IMR-90 (cell line): ENCODE measurements at regions not wholly inside any gene's neighbourhood (a gene's known extent, or its start where the extent isn't known, plus 50 kb on each side); places are given as distances from the start of the nearest gene placed in this dataset.

Experiments
- ATAC-seq: fragments of 200-7000 bp; cut with Tn5 transposase; 2 replicates; pipeline ENCODE4 v1.9.1; 2020; ENCODE audit warnings: low read depth, mild to moderate bottlenecking, moderate library complexity
- BruUV-seq: library from RNA; stranded (reverse); fragments of 400-500 nt; replicated peaks from 2 replicates; lab custom pipeline; 2021; lab: Mats Ljungman, UMichigan
- CTCF ChIA-PET: fragments of 300-600 bp; formaldehyde crosslinking; extraction: SDS; loops from one replicate; lab custom pipeline; 2021; ENCODE audit warnings: antibody characterized with exemption; lab: Yijun Ruan, JAX
- POLR2A ChIA-PET: fragments of 300-600 bp; sonication (Branson Sonifier 250); formaldehyde crosslinking; loops from one replicate; lab custom pipeline; 2022; ENCODE audit warnings: antibody characterized with exemption; ENCODE audit not compliant: unreplicated experiment; lab: Charles Lee
- DNase-seq: peaks from one replicate; pipeline ENCODE4 v3.0.0; 2013
- H2AFZ ChIP-seq: replicated peaks from 2 replicates; pipeline ENCODE3; 2013; ENCODE audit warnings: low read length, mild to moderate bottlenecking; ENCODE audit not compliant: poor library complexity
- H2AK5ac ChIP-seq: 2 replicates; pipeline ENCODE4 v1.6.1; 2013; ENCODE audit warnings: low read depth, low read length, inconsistent platforms
- H2AK9ac ChIP-seq: replicated peaks from 2 replicates; pipeline ENCODE3; 2013; ENCODE audit warnings: mild to moderate bottlenecking, low read depth, low read length, moderate library complexity; ENCODE audit not compliant: poor library complexity
- H2BK120ac ChIP-seq: 2 replicates; pipeline ENCODE4 v1.6.1; 2013; ENCODE audit warnings: low read depth, low read length, inconsistent platforms
- H2BK15ac ChIP-seq: 3 replicates; pipeline ENCODE4 v1.6.1; 2013; ENCODE audit warnings: low read depth, low read length, inconsistent platforms
- H2BK20ac ChIP-seq: 2 replicates; pipeline ENCODE4 v1.6.1; 2013; ENCODE audit warnings: low read depth, mild to moderate bottlenecking, inconsistent platforms, low read length, moderate library complexity
- H2BK5ac ChIP-seq: 2 replicates; pipeline ENCODE4 v1.6.1; 2013; ENCODE audit warnings: mild to moderate bottlenecking, low read depth, low read length, inconsistent platforms; ENCODE audit not compliant: poor library complexity, severe bottlenecking
- H3K14ac ChIP-seq: replicated peaks from 2 replicates; pipeline ENCODE4 v1.6.1; 2013; ENCODE audit warnings: low read depth, low read length, inconsistent platforms
- H3K18ac ChIP-seq: 2 replicates; pipeline ENCODE4 v1.6.1; 2013; ENCODE audit warnings: low read depth, low read length, control low read depth
- H3K23ac ChIP-seq: 2 replicates; pipeline ENCODE4 v1.6.1; 2013; ENCODE audit warnings: low read depth, low read length, inconsistent platforms
- H3K27ac ChIP-seq: 2 replicates; pipeline ENCODE4 v1.5.1; 2013; ENCODE audit warnings: mild to moderate bottlenecking, control low read depth, low read length; ENCODE audit not compliant: insufficient read depth
- H3K27me3 ChIP-seq: 2 replicates; pipeline ENCODE4 v1.6.1; 2013; ENCODE audit warnings: low read length; ENCODE audit not compliant: control insufficient read depth, insufficient read depth
- H3K36me3 ChIP-seq: 2 replicates; pipeline ENCODE4 v1.6.1; 2013; ENCODE audit warnings: low read length, mixed read lengths; ENCODE audit not compliant: control insufficient read depth, insufficient read depth
- H3K4ac ChIP-seq: 2 replicates; pipeline ENCODE4 v1.6.1; 2013; ENCODE audit warnings: low read depth, low read length, inconsistent platforms
- H3K4me1 ChIP-seq: 2 replicates; pipeline ENCODE4 v1.6.1; 2013; ENCODE audit warnings: low read length, mixed read lengths; ENCODE audit not compliant: control insufficient read depth, insufficient read depth
- H3K4me2 ChIP-seq: 2 replicates; pipeline ENCODE4 v1.6.1; 2013; ENCODE audit warnings: low read depth, mild to moderate bottlenecking, control low read depth, low read length, moderate library complexity
- H3K4me3 ChIP-seq: 2 replicates; pipeline ENCODE4 v1.5.1; 2013; ENCODE audit warnings: low read depth, mild to moderate bottlenecking, control low read depth, low read length, moderate library complexity; ENCODE audit not compliant: insufficient read depth
- H3K56ac ChIP-seq: 2 replicates; pipeline ENCODE4 v1.6.1; 2013; ENCODE audit warnings: low read length, inconsistent platforms; ENCODE audit not compliant: insufficient read depth; ENCODE audit errors: extremely low read depth
- H3K79me1 ChIP-seq, 2 experiments: 2 replicates each; pipeline ENCODE4 v1.6.1; 2013; ENCODE audit warnings: low read length in 2 of 2, inconsistent platforms in 1 of 2, low read depth in 1 of 2
- H3K9ac ChIP-seq: 2 replicates; pipeline ENCODE4 v1.6.1; 2013; ENCODE audit warnings: low read depth, low read length, control low read depth
- H3K9me1 ChIP-seq: 2 replicates; pipeline ENCODE4 v1.6.1; 2013; ENCODE audit warnings: low read length, inconsistent platforms; ENCODE audit not compliant: insufficient read depth
- H3K9me3 ChIP-seq: 2 replicates; pipeline ENCODE4 v1.6.1; 2013; ENCODE audit warnings: low read length; ENCODE audit not compliant: control insufficient read depth, insufficient read depth
- H4K20me1 ChIP-seq: 2 replicates; pipeline ENCODE4 v1.6.1; 2013; ENCODE audit warnings: low read length, inconsistent platforms; ENCODE audit not compliant: insufficient read depth
- H4K5ac ChIP-seq: 2 replicates; pipeline ENCODE4 v1.6.1; 2013; ENCODE audit warnings: mild to moderate bottlenecking, low read depth, low read length, control low read depth
- H4K8ac ChIP-seq, 2 experiments: 2 replicates each; pipeline ENCODE4 v1.6.1; 2013; ENCODE audit warnings: low read depth in 2 of 2, low read length in 2 of 2, control low read depth in 1 of 2, inconsistent platforms in 1 of 2
- H4K91ac ChIP-seq: 2 replicates; pipeline ENCODE4 v1.6.1; 2013; ENCODE audit warnings: low read depth, low read length, inconsistent platforms; ENCODE audit not compliant: insufficient read depth
- BHLHE40 ChIP-seq: fragments of 150-350 bp; IDR thresholded peaks from 2 replicates; pipeline ENCODE4 v1.6.1; 2016; ENCODE audit warnings: mild to moderate bottlenecking, low read depth, low read length
- CEBPB ChIP-seq: IDR thresholded peaks from 2 replicates; pipeline ENCODE4 v1.6.1; 2012; ENCODE audit warnings: low read depth, low read length, improper control_type of control experiment
- CHD1 ChIP-seq: IDR thresholded peaks from 2 replicates; pipeline ENCODE4 v1.6.1; 2012; ENCODE audit warnings: low read depth, low read length, improper control_type of control experiment
- FOS ChIP-seq: fragments of 150-350 bp; IDR thresholded peaks from 2 replicates; pipeline ENCODE4 v1.6.1; 2016; ENCODE audit warnings: low read depth, low read length
- MAFK ChIP-seq: IDR thresholded peaks from 2 replicates; pipeline ENCODE4 v1.6.1; 2012; ENCODE audit warnings: low read depth, low read length, improper control_type of control experiment
- MAZ ChIP-seq: IDR thresholded peaks from 2 replicates; pipeline ENCODE4 v1.6.1; 2012; ENCODE audit warnings: low read depth, mild to moderate bottlenecking, low read length, improper control_type of control experiment, moderate library complexity, borderline replicate concordance
- MXI1 ChIP-seq: IDR thresholded peaks from 2 replicates; pipeline ENCODE4 v1.6.1; 2012; ENCODE audit warnings: low read depth, mild to moderate bottlenecking, low read length, moderate library complexity, borderline replicate concordance
- NFE2L2 ChIP-seq: fragments of 150-350 bp; IDR thresholded peaks from 2 replicates; pipeline ENCODE4 v1.6.1; 2016; ENCODE audit warnings: low read depth, mild to moderate bottlenecking, low read length
- POLR2A ChIP-seq: IDR thresholded peaks from 2 replicates; pipeline ENCODE4 v1.6.1; 2012; ENCODE audit warnings: mild to moderate bottlenecking, low read depth, low read length
- RAD21 ChIP-seq: IDR thresholded peaks from 2 replicates; pipeline ENCODE4 v1.6.1; 2012; ENCODE audit warnings: low read length, improper control_type of control experiment
- RCOR1 ChIP-seq: IDR thresholded peaks from 2 replicates; pipeline ENCODE4 v1.6.1; 2012; ENCODE audit warnings: mild to moderate bottlenecking, low read length, improper control_type of control experiment; ENCODE audit not compliant: insufficient replicate concordance
- SMC3 ChIP-seq: fragments of 150-350 bp; IDR thresholded peaks from 2 replicates; pipeline ENCODE4 v1.6.1; 2016; ENCODE audit warnings: low read depth, mild to moderate bottlenecking, antibody characterized with exemption, low read length, moderate library complexity
- WGBS, 2 experiments: methylation state at CpG; one replicate each; pipeline versions ENCODE4 v1.1.5 to v1.1.7; 2013; ENCODE audit warnings: missing lambda C conversion rate in 2 of 2; ENCODE audit not compliant: insufficient read length in 1 of 2; ENCODE audit errors: extremely low coverage in 2 of 2; 5-methylcytosine and 5-hydroxymethylcytosine counted together
- dilution Hi-C: fragments of 300-500 bp; cut with HindIII; formaldehyde crosslinking; loops from one replicate; pipeline ENCODE4 v1.14.3; 2018; ENCODE audit warnings: low sequenced_read_pairs; ENCODE audit not compliant: unreplicated experiment
- in situ Hi-C: fragments of 300-500 bp; cut with MboI; formaldehyde crosslinking; loops from 3 replicates; pipeline ENCODE4 v1.14.3; 2019; ENCODE audit warnings: low sequenced_read_pairs, inconsistent platforms, mixed read lengths
- intact Hi-C: fragments of 100-400 bp; cut with micrococcal nuclease; formaldehyde crosslinking; loops from 2 replicates; pipeline ENCODE4 v1.10.0; 2022
- TF ChIP-seq, protein P1 (sequence below): fragments of 150-350 bp; IDR thresholded peaks from 2 replicates; pipeline ENCODE4 v1.6.1; 2016; ENCODE audit warnings: low read depth, mild to moderate bottlenecking, low read length, moderate library complexity, borderline replicate concordance
- TF ChIP-seq, protein P2 (sequence below): fragments of 150-350 bp; IDR thresholded peaks from 2 replicates; pipeline ENCODE4 v1.6.1; 2017; ENCODE audit warnings: mild to moderate bottlenecking, antibody characterized with exemption, low read length, low read depth

DNA sequence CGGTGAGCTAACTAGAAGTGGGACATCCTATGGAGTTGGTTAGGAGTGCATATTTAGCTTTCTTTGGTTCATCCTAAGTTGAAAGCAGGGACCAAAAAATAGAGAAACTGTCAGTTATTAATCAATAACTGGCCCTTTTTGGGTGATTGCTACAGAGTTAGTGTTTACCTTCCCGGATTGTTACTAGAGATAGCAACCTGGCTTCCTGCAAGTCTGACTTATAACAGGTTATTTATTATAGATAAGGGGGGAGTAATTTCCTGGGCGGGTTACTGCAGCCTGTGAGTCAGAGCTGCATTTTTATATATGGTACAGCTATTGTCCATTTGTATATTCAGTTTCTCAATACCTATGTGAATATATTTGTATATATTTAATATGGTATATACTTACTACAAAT is 522.0 kb downstream of the MFSD1 start:
- no peak overlapping the region for H3K14ac ChIP-seq
- ChIA-PET POLR2A (no interaction called here), CTCF (interaction anchor here (1.2 kb wide), 1 partner anchor 32 kb away, joined by 4 read pairs; no protein-coding TSS in a partner anchor)
- in situ Hi-C loops = loop anchor here (10.0 kb wide), 1 partner anchor 481 kb away; no protein-coding TSS in a partner anchor
- no peak overlapping the region for H3K9ac ChIP-seq
- no peak overlapping the region for H2AFZ ChIP-seq
- DNase-seq (no peak), ATAC-seq (no peak)
- H4K20me1 ChIP-seq = no peaks in the 10 kb centered on the region
- no peaks in the 10 kb centered on the region for H3K79me1 ChIP-seq
- H3K56ac ChIP-seq = no peak overlapping the region
- no peak overlapping the region for H2AK5ac ChIP-seq
- H2BK120ac ChIP-seq = no peak overlapping the region
- H4K8ac ChIP-seq = no peak overlapping the region
- dilution Hi-C loops = no loop called here
- WGBS, 2 experiments = no CpG with 5 or more reads among the region's 3 CpGs
- no peak overlapping the region for H2AK9ac ChIP-seq
- H3K9me3 ChIP-seq = no peaks in the 10 kb centered on the region
- no peak overlapping the region for H3K23ac ChIP-seq
- H4K5ac ChIP-seq = no peak overlapping the region
- TF ChIP-seq CEBPB (no peak), BHLHE40 (no peak), RAD21 (no peak), MAZ (no peak), CHD1 (no peak), MXI1 (no peak), POLR2A (no peak), FOS (no peak), MAFK (no peak), RCOR1 (no peak), SMC3 (no peak), NFE2L2 (no peak)
- TF ChIP-seq, protein P1, sequence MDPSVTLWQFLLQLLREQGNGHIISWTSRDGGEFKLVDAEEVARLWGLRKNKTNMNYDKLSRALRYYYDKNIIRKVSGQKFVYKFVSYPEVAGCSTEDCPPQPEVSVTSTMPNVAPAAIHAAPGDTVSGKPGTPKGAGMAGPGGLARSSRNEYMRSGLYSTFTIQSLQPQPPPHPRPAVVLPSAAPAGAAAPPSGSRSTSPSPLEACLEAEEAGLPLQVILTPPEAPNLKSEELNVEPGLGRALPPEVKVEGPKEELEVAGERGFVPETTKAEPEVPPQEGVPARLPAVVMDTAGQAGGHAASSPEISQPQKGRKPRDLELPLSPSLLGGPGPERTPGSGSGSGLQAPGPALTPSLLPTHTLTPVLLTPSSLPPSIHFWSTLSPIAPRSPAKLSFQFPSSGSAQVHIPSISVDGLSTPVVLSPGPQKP = no peak
- TF ChIP-seq, protein P2, sequence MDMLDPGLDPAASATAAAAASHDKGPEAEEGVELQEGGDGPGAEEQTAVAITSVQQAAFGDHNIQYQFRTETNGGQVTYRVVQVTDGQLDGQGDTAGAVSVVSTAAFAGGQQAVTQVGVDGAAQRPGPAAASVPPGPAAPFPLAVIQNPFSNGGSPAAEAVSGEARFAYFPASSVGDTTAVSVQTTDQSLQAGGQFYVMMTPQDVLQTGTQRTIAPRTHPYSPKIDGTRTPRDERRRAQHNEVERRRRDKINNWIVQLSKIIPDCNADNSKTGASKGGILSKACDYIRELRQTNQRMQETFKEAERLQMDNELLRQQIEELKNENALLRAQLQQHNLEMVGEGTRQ = no peak
- H3K27ac ChIP-seq = no peak overlapping the region
- no peak overlapping the region for H4K91ac ChIP-seq
- H3K4me3 ChIP-seq = no peak overlapping the region
- H3K4ac ChIP-seq = no peak overlapping the region
- no TSS peak for BruUV-seq
- H3K27me3 ChIP-seq = no peaks in the 10 kb centered on the region
- H2BK20ac ChIP-seq = no peak overlapping the region
- no peak overlapping the region for H3K18ac ChIP-seq
- no peak overlapping the region for H2BK5ac ChIP-seq
- H2BK15ac ChIP-seq = no peak overlapping the region
- H3K36me3 ChIP-seq = no peaks in the 10 kb centered on the region
- no peaks in the 10 kb centered on the region for H3K9me1 ChIP-seq
- intact Hi-C loops = loop anchor here (2.0 to 5.0 kb wide), 3 partner anchors 178 to 683 kb away; no protein-coding TSS in a partner anchor
- H3K4me1 ChIP-seq = no peaks in the 10 kb centered on the region
- no peak overlapping the region for H3K4me2 ChIP-seq
